ENCODE measurements at regions not wholly inside any gene's neighbourhood (a gene's known extent, or its start where the extent isn't known, plus 50 kb on each side); places are given as distances from the start of the nearest gene placed in this dataset.

DNA sequence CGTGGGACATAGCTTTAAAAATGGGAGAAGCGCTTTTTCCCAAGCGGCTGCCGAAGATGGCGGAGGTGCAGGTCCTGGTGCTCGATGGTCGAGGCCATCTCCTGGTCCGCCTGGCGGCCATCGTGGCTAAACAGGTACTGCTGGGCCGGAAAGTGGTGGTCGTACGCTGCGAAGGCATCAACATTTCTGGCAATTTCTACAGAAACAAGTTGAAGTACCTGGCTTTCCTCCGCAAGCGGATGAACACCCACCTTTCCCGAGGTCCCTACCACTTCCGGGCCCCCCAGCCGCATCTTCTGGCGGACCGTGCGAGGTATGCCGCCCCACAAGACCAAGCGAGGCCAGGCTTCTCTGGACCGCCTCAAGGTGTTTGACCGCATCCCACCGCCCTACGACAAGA, 245.5 kb downstream of the MRPL39 start:
- ChIA-PET CTCF (no interaction called here), POLR2A (no interaction called here)
- H3K9me3 Mint-ChIP-seq, result no peaks in the 10 kb centered on the region
- H3K27me3 Mint-ChIP-seq, result peaks cover 7% of the 10 kb centered on the region
- no peak overlapping the region for H3K4me3 Mint-ChIP-seq
- DNase-seq, result no peak
- H3K36me3 Mint-ChIP-seq (ENCODE audit: low read depth), result no peaks in the 10 kb centered on the region
- no peaks in the 10 kb centered on the region for H3K4me1 Mint-ChIP-seq
- no peak overlapping the region for H3K27ac Mint-ChIP-seq

DNA sequence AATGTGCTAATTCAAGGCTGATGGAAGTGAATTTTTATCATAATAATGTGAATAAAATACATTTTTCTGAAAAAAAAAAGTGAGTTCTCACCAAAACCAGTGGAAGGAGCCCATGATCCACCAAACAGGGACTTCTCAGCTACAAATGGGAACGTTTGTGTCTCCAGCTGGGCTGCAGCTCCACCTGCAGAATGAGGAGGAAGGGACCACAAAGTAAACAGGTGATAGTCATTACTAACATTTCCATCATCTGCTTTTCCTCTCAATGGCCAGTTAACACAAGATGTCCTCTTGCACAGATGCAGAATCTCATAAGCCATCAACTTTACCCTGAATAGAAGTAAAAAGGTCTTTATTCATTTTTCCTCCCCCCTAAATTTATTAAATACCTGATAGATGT, 246.2 kb downstream of the MRPL39 start:
- ChIA-PET POLR2A (no interaction called here), CTCF (no interaction called here)
- Mint-ChIP-seq H3K4me1 (no peaks in the 10 kb centered on the region), H3K36me3 (ENCODE audit: low read depth) (no peaks in the 10 kb centered on the region), H3K9me3 (no peaks in the 10 kb centered on the region), H3K27me3 (peaks cover 7% of the 10 kb centered on the region), H3K4me3 (no peak overlapping the region), H3K27ac (no peak overlapping the region)
- DNase-seq, result no peak

DNA sequence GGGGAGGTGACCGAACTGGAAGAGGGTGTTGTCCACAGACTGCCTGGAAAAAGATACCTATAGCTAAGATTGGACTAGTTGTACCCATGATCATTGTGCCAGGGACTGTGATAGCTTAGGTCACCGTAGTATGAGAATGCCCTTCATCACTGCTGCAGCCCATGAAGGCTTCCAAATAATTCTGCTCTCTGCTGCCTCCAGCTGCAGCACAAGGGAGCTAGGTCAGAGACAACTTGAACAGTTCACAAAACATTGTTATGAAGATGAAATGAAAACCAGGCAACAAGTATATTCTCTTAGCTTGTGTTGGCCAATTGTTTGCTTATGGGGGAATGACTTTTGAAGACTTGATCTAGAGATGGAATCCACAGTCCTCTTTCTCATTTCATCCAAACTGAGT, 246.7 kb downstream of the MRPL39 start:
- no peaks in the 10 kb centered on the region for H3K4me1 Mint-ChIP-seq
- H3K4me3 Mint-ChIP-seq, result no peak overlapping the region
- ChIA-PET CTCF (no interaction called here), POLR2A (no interaction called here)
- H3K27me3 Mint-ChIP-seq, result peaks cover 7% of the 10 kb centered on the region
- no peaks in the 10 kb centered on the region for H3K36me3 Mint-ChIP-seq (ENCODE audit: low read depth)
- no peak for DNase-seq
- H3K9me3 Mint-ChIP-seq, result no peaks in the 10 kb centered on the region
- no peak overlapping the region for H3K27ac Mint-ChIP-seq

DNA sequence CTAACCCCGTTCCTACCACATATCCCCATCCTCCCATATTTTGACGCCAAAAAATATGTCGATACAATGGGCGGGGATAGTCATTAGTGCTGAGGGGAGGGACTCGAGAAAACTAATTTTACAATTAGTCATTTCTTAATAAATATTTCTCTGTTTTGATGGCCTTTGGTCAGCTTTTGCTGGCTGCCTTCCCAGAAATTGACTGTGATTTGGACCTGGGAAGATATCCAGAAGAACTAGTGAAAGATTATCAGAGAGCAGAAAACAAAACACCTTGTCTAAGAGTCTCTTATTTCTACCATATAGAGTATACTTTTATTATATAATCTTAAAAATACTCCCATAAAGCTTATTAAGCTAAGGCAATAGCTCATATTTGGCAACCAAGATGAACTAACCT, 247.6 kb downstream of the MRPL39 start:
- DNase-seq, result no peak
- H3K27ac Mint-ChIP-seq, result no peak overlapping the region
- peaks cover 7% of the 10 kb centered on the region for H3K27me3 Mint-ChIP-seq
- H3K36me3 Mint-ChIP-seq (ENCODE audit: low read depth), result no peaks in the 10 kb centered on the region
- H3K4me1 Mint-ChIP-seq, result no peaks in the 10 kb centered on the region
- ChIA-PET CTCF (no interaction called here), POLR2A (no interaction called here)
- H3K9me3 Mint-ChIP-seq, result no peaks in the 10 kb centered on the region
- H3K4me3 Mint-ChIP-seq, result no peak overlapping the region

DNA sequence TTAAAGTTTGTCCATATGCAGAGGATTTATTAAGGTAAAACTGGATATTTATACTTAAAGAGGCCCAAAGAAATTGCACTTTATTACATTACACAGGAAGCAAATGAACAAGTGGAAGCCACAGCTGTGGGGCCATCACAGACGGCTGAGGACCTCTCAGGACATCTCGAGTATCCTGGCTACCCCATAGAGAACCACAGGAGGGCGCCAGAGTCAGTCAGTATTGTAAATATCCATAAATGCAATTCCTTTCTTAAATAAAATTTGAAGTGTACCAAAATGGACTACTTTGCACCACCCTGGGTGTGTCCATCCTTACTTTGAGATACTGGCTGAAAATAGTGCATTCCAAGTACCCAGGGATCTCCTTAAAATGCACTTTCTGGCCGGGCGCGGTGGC, 257.2 kb downstream of the MRPL39 start:
- H3K9me3 Mint-ChIP-seq, result peaks cover 2% of the 10 kb centered on the region
- no peaks in the 10 kb centered on the region for H3K36me3 Mint-ChIP-seq (ENCODE audit: low read depth)
- no peak overlapping the region for H3K4me3 Mint-ChIP-seq
- H3K27ac Mint-ChIP-seq, result no peak overlapping the region
- CTCF ChIA-PET, result no interaction called here
- POLR2A ChIA-PET, result no interaction called here
- peaks cover 18% of the 10 kb centered on the region for H3K27me3 Mint-ChIP-seq
- no peak for DNase-seq
- no peaks in the 10 kb centered on the region for H3K4me1 Mint-ChIP-seq

DNA sequence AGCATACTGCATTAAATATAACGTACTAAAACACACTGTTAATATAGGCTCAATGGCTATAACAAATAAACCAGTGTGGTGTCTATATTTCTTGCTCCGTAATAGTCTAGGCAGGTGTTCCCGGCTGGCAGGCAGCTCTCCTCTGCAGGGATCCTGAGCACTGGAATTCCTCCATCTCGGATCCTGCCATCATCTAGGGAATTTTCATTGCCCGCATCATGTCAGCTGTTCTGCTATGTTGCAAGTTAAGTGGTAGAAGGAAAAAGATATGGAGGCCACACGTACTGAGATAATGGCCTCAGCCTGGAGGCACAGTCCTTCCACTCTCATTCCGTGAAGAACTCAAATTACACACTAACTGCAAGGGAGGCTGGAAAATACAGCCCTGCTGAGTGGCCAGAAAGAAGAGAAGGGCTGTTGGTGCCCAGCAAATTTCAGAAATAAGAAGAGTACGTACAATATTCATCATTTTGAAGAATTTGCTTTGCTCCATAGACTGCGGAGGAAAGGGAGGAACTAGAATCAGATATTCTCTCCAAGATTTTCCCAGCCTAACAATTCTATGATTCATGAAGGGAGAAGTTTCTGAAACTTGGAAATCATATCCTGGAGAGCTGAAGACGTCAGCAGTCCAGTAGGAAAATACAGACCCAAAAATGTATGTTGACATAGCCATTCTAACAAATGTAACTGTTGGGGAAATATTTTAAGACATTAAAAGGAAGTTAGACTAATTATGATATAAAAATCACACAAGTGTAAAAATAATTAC, 263.3 kb downstream of the MRPL39 start:
- no peak for DNase-seq
- CTCF ChIA-PET, result no interaction called here
- POLR2A ChIA-PET, result no interaction called here

DNA sequence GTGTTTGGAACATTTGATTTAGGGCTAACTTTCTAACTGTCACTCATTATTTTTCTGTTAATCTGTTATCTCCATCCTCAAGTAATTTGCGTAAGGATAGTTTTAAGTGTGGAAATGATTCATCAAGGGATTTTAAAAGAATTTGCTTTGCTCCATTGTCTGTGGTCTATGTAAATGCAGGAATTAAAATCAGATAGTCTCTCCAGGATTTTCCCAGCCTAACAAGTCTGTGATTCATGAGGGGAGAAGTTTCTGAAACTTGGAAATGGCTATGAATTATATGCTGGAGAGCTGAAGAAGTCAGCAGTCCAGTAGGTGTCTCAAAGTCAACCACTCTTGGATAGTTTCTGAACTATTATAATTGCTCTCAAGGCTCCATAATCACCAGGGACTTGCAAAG, 264.5 kb downstream of the MRPL39 start:
- no peak overlapping the region for H3K4me3 Mint-ChIP-seq
- H3K4me1 Mint-ChIP-seq, result no peaks in the 10 kb centered on the region
- no peak for DNase-seq
- peaks cover 24% of the 10 kb centered on the region for H3K27me3 Mint-ChIP-seq
- H3K36me3 Mint-ChIP-seq (ENCODE audit: low read depth), result no peaks in the 10 kb centered on the region
- H3K27ac Mint-ChIP-seq, result no peak overlapping the region
- CTCF ChIA-PET, result no interaction called here
- POLR2A ChIA-PET, result no interaction called here
- H3K9me3 Mint-ChIP-seq, result no peaks in the 10 kb centered on the region

More for the DNA sequence above, 263.3 kb downstream of the MRPL39 start:
- Mint-ChIP-seq H3K27me3 (peaks cover 27% of the 10 kb centered on the region), H3K4me3 (no peak overlapping the region), H3K9me3 (peaks cover 2% of the 10 kb centered on the region), H3K4me1 (no peaks in the 10 kb centered on the region), H3K36me3 (ENCODE audit: low read depth) (no peaks in the 10 kb centered on the region), H3K27ac (no peak overlapping the region)

DNA sequence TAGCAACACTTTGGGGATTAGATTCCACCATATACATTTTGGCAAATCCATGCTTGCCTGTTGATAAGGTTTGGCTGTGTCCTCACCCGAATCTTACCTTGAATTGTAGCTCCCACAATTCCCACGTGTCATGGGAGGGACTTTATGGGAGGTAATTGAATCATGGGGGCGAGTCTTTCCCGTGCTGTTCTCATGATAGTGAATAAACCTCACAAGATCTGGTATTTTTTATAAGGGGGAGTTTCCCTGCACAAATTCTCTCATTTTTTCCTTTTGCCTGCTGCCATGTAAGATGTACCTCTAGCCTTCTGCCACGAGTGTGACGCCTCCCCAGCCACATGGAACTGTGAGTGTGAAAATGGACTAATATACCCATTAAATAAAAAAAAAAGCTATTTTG, 265.3 kb downstream of the MRPL39 start:
- ChIA-PET POLR2A (no interaction called here), CTCF (no interaction called here)
- no peak overlapping the region for H3K4me3 Mint-ChIP-seq
- no peaks in the 10 kb centered on the region for H3K9me3 Mint-ChIP-seq
- no peak for DNase-seq
- H3K4me1 Mint-ChIP-seq, result no peaks in the 10 kb centered on the region
- H3K27ac Mint-ChIP-seq, result no peak overlapping the region
- no peaks in the 10 kb centered on the region for H3K36me3 Mint-ChIP-seq (ENCODE audit: low read depth)
- peaks cover 23% of the 10 kb centered on the region for H3K27me3 Mint-ChIP-seq

DNA sequence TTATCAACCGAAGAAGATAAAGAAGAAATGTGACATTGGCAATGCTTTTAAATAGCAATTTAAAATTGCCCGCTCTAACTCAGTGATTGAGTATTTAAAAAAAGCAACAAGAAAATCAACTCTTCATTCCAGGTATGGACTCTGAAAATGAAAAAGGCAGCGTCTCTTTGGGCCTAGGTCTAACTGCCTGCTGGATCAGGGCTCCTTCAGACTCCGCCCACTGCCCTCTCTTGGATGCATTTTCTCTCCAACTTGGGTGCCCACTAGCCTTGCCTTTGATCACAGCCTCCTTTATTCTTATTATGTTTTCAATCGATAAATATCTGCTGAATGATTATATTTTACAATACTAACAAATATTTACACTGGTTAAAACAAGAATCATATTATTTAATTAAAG, 268.9 kb downstream of the MRPL39 start:
- CTCF ChIA-PET, result no interaction called here
- Mint-ChIP-seq H3K4me3 (no peak overlapping the region), H3K9me3 (no peaks in the 10 kb centered on the region), H3K27me3 (peaks cover 13% of the 10 kb centered on the region), H3K36me3 (ENCODE audit: low read depth) (no peaks in the 10 kb centered on the region), H3K4me1 (no peaks in the 10 kb centered on the region), H3K27ac (no peak overlapping the region)
- DNase-seq, result no peak
- POLR2A ChIA-PET, result no interaction called here

DNA sequence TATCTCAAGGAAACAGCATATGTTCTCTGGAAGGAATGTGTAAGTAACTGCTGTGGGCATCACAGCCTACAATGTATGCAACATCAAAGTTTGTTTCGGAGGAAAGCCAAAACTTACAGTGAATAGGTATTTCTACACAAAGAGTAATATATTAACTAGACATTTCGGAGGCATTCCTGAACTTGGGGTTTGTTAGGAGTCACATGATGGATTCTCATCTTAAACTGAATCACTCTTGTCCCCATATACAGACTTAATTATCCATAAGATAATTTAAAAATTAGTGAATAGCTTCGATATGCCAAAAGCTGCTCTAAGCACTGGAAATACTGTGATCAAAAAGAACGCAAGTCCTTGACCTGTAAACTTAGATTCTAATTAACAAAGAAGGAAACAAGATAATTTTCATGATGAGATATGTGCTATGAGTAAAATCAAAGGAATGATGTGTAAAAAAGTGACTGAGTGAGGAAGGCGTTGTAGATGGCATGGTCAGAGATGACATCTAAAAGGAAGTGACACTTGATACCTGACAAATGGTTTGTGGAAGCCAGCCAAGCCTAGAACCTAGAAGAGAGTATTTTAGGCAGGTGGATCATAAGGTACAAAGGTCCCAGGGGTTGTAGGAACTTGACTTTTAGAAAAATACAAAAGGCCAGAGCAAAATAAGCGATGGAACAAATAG, 273.1 kb downstream of the MRPL39 start:
- POLR2A ChIA-PET, result no interaction called here
- Mint-ChIP-seq H3K4me3 (no peak overlapping the region), H3K4me1 (no peaks in the 10 kb centered on the region), H3K27me3 (peaks cover 3% of the 10 kb centered on the region), H3K9me3 (no peaks in the 10 kb centered on the region), H3K36me3 (ENCODE audit: low read depth) (no peaks in the 10 kb centered on the region), H3K27ac (no peak overlapping the region)
- DNase-seq, result no peak
- CTCF ChIA-PET, result no interaction called here

DNA sequence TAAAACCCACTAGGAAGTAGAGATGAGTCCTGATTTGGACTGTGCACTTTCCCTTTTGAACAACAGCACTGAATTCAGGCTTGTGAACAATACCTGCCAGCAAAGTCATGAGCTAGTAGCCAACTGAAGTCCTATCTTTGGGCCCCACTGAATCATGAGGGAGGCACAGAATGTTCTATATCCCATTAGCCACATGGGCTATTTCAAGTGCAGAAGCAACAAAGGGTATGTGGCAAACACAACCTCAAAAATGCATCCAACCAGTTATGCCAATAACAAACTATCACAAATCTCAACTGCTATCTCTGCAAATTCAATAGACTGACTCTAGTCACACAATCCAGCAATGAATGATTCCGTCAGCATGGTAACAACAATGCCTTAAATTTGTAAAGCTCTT, 276.0 kb downstream of the MRPL39 start:
- DNase-seq, result no peak
- Mint-ChIP-seq H3K27ac (no peak overlapping the region), H3K4me1 (no peaks in the 10 kb centered on the region), H3K27me3 (peaks cover 3% of the 10 kb centered on the region), H3K36me3 (ENCODE audit: low read depth) (no peaks in the 10 kb centered on the region), H3K9me3 (no peaks in the 10 kb centered on the region), H3K4me3 (no peak overlapping the region)
- CTCF ChIA-PET, result no interaction called here
- POLR2A ChIA-PET, result no interaction called here

DNA sequence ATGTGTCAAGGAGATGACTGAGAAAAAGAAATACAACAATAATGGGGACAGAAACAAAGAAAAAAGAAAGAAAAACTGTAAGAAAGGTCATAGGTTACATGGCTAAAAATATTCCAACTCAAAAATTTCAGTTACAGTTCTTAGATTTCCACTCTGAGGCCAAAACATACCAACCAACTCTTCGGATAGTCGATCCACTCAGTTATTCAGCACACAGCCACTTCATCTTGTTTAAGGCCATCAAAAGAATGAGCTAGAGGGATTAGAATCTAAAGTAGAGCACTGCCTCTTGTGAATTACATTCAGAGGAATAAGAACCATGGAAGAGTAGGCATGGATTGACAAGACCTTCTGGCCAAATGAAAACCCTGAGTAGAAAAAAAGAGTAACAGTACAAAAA, 277.0 kb downstream of the MRPL39 start:
- ChIA-PET CTCF (no interaction called here), POLR2A (interaction anchor here (0.7 kb wide), 1 partner anchor 845 kb away, joined by 5 read pairs; no protein-coding TSS in a partner anchor)
- H3K36me3 Mint-ChIP-seq (ENCODE audit: low read depth), result no peaks in the 10 kb centered on the region

DNA sequence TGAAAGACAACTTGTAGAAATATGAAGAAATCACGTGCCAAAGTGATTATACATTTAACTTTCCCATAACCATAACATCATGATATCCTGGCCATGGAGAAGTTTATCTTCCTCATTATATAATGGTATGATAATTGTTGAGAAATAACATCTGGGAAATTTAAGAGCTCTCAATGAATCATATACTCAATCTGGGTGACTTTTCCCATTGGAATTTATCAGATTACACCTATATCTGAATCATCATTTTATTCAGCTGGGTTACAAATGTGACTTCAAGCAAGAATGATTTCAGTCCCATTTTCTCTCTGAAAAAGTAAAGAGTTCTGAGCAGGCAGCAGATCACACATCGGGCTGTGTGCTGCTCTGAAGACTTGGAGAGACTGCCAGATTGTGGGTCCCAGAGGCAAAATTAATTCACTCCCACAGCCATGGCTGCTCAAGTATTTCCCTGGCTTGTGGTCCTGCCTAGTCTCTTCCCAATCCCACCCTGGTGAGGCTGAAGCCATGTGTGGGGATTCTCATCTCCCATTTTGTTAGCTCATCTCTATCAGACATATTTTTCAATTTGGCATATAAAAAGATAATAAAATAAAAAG, 278.0 kb downstream of the MRPL39 start:
- no peaks in the 10 kb centered on the region for H3K36me3 Mint-ChIP-seq (ENCODE audit: low read depth)
- peaks cover 4% of the 10 kb centered on the region for H3K27me3 Mint-ChIP-seq
- H3K9me3 Mint-ChIP-seq, result no peaks in the 10 kb centered on the region
- no peak overlapping the region for H3K4me3 Mint-ChIP-seq
- DNase-seq, result no peak
- H3K27ac Mint-ChIP-seq, result no peak overlapping the region
- CTCF ChIA-PET, result no interaction called here
- H3K4me1 Mint-ChIP-seq, result no peaks in the 10 kb centered on the region
- POLR2A ChIA-PET, result no interaction called here

More for the DNA sequence above, 277.0 kb downstream of the MRPL39 start:
- H3K4me3 Mint-ChIP-seq, result no peak overlapping the region
- peaks cover 3% of the 10 kb centered on the region for H3K27me3 Mint-ChIP-seq
- no peak overlapping the region for H3K27ac Mint-ChIP-seq
- no peaks in the 10 kb centered on the region for H3K9me3 Mint-ChIP-seq
- H3K4me1 Mint-ChIP-seq, result no peaks in the 10 kb centered on the region
- no peak for DNase-seq

DNA sequence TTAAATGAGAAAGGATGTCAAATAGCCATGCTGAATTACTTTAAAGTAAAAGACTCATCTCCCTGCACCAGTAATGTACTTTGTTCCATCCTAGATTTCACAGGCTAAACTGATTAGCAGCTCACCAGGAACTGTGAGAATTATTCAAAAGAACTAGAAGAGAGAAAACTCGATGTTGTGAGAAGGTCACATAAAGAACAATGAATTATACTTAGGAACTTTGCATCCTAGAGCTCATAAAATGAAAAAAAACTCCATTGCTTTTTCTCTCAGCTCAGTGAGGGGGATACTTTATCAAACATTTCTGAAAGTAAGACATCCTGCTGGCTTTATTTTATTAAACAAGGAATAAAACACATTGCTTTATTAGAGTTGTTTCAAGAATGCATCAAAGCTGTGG, 278.5 kb downstream of the MRPL39 start:
- H3K27me3 Mint-ChIP-seq, result peaks cover 7% of the 10 kb centered on the region
- POLR2A ChIA-PET, result no interaction called here

More for the DNA sequence above, 278.5 kb downstream of the MRPL39 start:
- DNase-seq, result no peak
- no peaks in the 10 kb centered on the region for H3K36me3 Mint-ChIP-seq (ENCODE audit: low read depth)
- no peak overlapping the region for H3K27ac Mint-ChIP-seq
- H3K4me1 Mint-ChIP-seq, result no peaks in the 10 kb centered on the region
- CTCF ChIA-PET, result no interaction called here
- no peaks in the 10 kb centered on the region for H3K9me3 Mint-ChIP-seq
- no peak overlapping the region for H3K4me3 Mint-ChIP-seq

Data from activated CD4-positive, alpha-beta T cell treated with anti-CD3 and anti-CD28 coated beads, Interleukin-2, amount 10 ng/mL, durations not matched to agents 7 days and 5 days (primary cell).